ENCODE measurements at regions not wholly inside any gene's neighbourhood (a gene's known extent, or its start where the extent isn't known, plus 50 kb on each side); places are given as distances from the start of the nearest gene placed in this dataset.

- no peak for TF ChIP-seq CTCF (IDR thresholded peaks at IDR 0.05)
- TF ChIP-seq EP300 (IDR thresholded peaks at IDR 0.05), result no peak
- no peak for TF ChIP-seq POLR2A (IDR thresholded peaks at IDR 0.05)
Measured at GRCh38 chr10:57788117-57788516, 479.6 kb downstream of the IPMK start.

Measured in tibial nerve (tissue), 4 donors.